HG02623 (cell line): ENCODE measurements at regions not wholly inside any gene's neighbourhood (a gene's known extent, or its start where the extent isn't known, plus 50 kb on each side); places are given as distances from the start of the nearest gene placed in this dataset.
"Not testable (repeated sequence)": the region's sequence is repeated elsewhere in the genome, so short reads cannot be mapped to it uniquely, and the experiment has no call there.

Experiments
- ATAC-seq: cut with Tn5 transposase; IDR thresholded peaks from one replicate; pipeline ENCODE4 v1.9.1; 2021; ENCODE audit warnings: moderate library complexity; ENCODE audit not compliant: unreplicated experiment

- ATAC-seq, result no peak
Measured at GRCh38 chr10:36574207-36574606, 551.2 kb upstream of the ANKRD30A start.

- ATAC-seq, result no peak
Measured at GRCh38 chr10:36573246-36573645, 552.2 kb upstream of the ANKRD30A start.

GRCh38 chr10:36564433-36564832, 561.0 kb upstream of the ANKRD30A start:
- no peak for ATAC-seq

DNA sequence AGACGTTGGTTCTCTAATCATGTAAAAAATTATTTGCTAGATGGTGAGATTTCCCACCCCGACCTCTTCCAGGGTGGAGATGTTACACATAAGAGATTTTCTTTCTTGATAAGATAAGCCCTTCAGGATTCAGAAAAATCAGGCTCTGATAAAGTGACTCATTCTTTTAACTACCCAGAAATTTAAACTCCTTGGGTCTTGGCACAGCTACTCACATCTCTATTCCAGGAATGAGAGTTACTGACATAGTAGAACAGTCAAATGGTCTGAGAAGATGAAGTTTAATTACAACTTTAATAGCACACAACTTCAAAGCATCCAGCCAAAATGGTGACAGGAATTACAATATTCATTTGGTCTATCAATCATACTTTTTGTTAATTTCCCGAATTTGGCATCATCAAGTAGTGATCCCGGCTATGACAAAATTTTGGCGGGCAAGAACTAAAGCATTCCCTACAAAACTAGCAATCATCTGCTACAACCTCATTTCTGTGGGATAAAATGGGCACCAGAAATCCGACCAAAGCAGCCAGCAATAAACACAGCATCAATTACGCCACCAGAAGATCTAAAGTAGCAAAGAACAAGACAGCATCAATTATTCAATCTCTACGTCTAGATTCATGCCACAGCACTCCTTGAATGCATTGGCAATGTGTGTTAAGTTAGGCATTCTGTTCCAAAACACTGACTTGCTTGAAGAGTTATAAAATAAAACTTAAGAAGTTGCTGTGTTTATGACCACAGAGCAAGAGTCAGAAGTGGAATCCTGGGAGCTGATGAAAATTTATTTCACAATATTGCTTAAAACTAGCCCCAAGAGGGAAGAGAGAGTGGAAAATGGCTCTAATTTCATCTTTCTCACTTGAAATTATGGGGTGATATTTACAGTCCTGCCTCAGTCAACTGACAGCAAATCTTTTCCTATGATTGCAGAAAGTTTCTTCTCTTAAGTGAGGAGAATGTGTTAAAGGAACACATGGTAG, 565.7 kb upstream of the ANKRD30A start:
- no peak for ATAC-seq

GRCh38 chr10:36556468-36556867, 568.9 kb upstream of the ANKRD30A start:
- ATAC-seq, result no peak

- no peak for ATAC-seq
Measured at GRCh38 chr10:36555036-36555435, 570.4 kb upstream of the ANKRD30A start.

- no peak for ATAC-seq
Measured at GRCh38 chr10:36547965-36548364, 577.4 kb upstream of the ANKRD30A start.

DNA sequence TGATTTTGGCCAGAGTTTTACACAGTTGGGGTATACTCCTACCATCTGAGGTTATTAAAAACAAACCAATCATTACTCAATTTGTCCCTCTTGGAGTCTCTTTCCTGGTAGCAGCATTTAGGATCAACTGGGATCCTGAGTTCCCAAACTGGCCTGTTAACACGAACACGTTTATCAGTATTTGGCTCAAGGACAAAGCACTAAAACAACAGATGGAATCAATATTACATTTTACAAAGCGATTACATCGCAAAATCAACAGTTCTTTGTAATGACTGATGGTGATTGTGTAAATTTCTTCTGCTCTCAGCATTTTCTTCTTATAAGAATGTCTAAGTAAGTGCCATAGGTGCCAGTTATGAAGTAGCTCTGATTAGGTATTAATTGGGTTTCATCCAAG, 582.9 kb upstream of the ANKRD30A start:
- ATAC-seq, result no peak

DNA sequence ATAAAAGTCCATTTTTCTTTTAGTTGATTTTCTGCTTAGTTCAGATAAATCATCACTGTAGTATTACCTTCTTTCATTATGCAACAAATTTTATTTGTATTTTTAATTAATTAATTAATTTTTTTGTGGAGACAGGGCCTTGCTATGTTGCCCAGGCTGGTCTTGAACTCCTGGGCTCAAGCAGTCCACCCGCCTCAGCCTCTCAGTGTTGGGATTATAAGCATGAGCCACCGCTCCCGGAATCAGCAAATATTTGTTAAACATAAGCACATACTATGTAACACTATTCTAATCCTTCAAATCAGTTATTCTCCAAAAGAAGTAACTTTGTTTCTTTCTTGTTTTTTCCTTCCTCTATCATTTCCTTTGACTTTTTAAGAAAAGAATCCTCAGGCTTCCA, 584.8 kb upstream of the ANKRD30A start:
- no peak for ATAC-seq

- no peak for ATAC-seq
Measured at GRCh38 chr10:36538953-36539586, 586.3 kb upstream of the ANKRD30A start.

GRCh38 chr10:36534471-36535002, 590.9 kb upstream of the ANKRD30A start:
- ATAC-seq, result peak; percentile 100

DNA sequence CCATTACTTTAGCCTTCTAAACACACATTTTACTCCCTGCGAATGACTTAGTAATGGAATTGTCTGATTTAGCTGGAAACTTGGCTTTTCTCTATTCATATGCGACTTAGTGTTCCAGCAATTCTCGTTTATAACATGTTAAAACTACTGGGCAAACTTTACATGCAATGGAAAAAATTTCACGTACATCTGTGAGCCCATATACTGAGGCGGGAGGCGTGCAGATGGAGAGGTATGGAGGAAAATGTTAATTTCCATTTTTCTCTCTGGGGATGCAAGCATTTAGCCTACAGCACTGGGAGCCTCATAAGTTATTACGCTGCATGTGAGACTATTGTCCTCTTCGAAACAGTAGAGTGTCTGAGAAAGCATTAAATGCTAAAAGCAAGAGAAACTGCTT, 591.5 kb upstream of the ANKRD30A start:
- ATAC-seq, result no peak

- ATAC-seq, result no peak
Measured at GRCh38 chr10:36533316-36533715, 592.1 kb upstream of the ANKRD30A start.

DNA sequence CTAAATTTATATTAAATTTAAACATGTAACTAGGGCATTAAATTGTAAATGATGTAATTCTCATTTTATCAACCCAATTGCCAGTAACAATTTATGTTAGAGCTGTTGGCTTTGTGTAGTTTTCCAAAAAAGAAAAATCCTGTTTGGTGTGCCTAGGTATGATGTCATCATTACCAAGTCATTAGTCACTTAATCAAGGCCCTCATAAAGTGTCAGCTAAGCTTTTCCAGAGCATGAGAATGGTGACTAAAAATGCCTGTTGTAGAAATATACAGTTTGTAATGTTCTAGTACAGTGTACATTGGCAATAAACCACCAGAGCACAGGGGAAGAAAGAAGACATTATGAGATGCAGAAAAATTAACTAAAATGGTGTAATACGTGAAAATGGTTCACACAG, 593.8 kb upstream of the ANKRD30A start:
- no peak for ATAC-seq

GRCh38 chr10:36526033-36526432, 599.4 kb upstream of the ANKRD30A start:
- ATAC-seq, result no peak

- ATAC-seq, result not testable (repeated sequence)
Measured at GRCh38 chr10:36524126-36524525, 601.3 kb upstream of the ANKRD30A start.

GRCh38 chr10:36519909-36520308, 605.5 kb upstream of the ANKRD30A start:
- ATAC-seq, result no peak

GRCh38 chr10:36516281-36516680, 609.1 kb upstream of the ANKRD30A start:
- no peak for ATAC-seq

DNA sequence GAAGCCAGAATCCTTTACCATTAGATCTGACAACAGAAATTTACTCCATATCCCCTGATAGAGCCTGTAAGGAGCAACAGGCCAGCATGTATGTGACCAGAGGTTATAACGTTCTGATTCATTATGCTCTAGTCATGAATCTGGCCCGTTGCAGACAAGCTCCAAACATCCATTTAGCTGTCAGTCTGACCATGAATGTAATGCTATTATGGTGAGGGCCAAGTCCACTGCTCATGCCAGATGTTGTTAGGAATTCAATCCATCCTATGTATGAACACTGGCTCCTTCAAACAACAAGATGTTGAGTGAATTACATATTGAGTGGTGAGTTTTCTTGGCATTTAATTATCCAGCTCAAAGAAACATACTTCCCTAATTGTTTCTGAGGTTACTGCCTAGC, 610.1 kb upstream of the ANKRD30A start:
- ATAC-seq, result no peak

- ATAC-seq, result no peak
Measured at GRCh38 chr10:36507715-36508114, 617.7 kb upstream of the ANKRD30A start.

DNA sequence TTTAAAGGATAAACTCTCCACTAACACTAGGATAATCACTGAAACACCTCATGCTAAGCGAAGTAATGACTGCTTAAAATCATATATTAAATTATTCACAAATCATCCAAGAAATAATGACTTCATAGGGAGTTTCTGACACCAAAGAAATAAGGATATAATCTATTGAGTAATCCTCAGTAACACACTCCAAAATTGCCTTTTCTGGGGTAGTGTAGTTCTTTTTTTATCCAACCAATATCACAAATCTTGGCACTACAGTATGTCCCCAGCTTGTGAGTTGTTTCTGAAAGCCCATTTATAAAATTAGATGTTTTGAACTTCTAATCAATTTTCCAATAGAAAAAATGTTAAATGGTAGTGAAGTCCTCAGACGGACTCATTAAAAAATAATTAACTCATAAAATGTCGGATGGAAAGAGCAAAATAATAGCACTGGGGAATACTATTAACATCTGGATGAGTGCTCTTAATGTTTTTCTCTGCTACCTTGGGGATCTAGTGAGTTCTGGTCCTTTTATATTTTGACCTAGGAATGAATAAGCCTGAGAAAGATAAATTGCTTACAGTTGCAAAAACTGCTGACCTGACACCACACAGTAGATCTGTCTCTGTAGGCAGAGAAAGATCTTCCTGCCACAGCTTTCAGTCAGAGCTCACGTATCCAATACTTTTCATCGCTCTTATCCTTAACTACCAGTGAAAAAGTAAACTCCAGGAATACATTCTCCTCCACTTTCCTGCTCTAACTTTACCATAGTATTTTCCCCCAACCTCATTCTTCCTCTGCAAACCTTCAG, 618.5 kb upstream of the ANKRD30A start:
- ATAC-seq, result no peak
